ENCODE measurements at regions not wholly inside any gene's neighbourhood (a gene's known extent, or its start where the extent isn't known, plus 50 kb on each side); places are given as distances from the start of the nearest gene placed in this dataset.
A peak's percentile ranks its signal among the peaks of the same experiment; 100 is the strongest.

- no peaks in the 10 kb centered on the region for H3K36me3 ChIP-seq (ENCODE audit: control insufficient read depth in 2 of 3, insufficient read depth in 3 of 3, low read length in 3 of 3)
- no peaks in the 10 kb centered on the region for H3K9me3 ChIP-seq (ENCODE audit: control insufficient read depth in 2 of 3, insufficient read depth in 1 of 3, low read length in 3 of 3)
- H3K27ac ChIP-seq (ENCODE audit: low read depth in 2 of 2, low read length in 2 of 2): no peak overlapping the region
- intact Hi-C loops (cut with DNase I): no loop called here
- no peaks in the 10 kb centered on the region for H3K4me1 ChIP-seq (ENCODE audit: control insufficient read depth in 2 of 3, insufficient read depth in 2 of 3, low read depth in 1 of 3, low read length in 3 of 3)
- no peak overlapping the region for H3K4me3 ChIP-seq (ENCODE audit: low read length in 3 of 3)
- no peak overlapping the region for H3K9ac ChIP-seq (ENCODE audit: low read length in 3 of 3)
- no peak for TF ChIP-seq CTCF (IDR thresholded peaks at IDR 0.05; ENCODE audit: borderline replicate concordance, extremely low read depth, insufficient read depth)
- no peaks in the 10 kb centered on the region for H3K27me3 ChIP-seq (ENCODE audit: control insufficient read depth, insufficient read depth, low read length)
- FAIRE-seq (no peak), DNase-seq (no peak)
Observed at GRCh38 chr1:195158091-195158490, 1450.1 kb downstream of the KCNT2 start.

- no peak for TF ChIP-seq CTCF (IDR thresholded peaks at IDR 0.05; ENCODE audit: borderline replicate concordance, extremely low read depth, insufficient read depth)
- no peak overlapping the region for H3K27ac ChIP-seq (ENCODE audit: low read depth in 2 of 2, low read length in 2 of 2)
- intact Hi-C loops (cut with DNase I): no loop called here
- no peak for DNase-seq
- no peak overlapping the region for H3K9ac ChIP-seq (ENCODE audit: low read length in 3 of 3)
- FAIRE-seq: no peak
- H3K9me3 ChIP-seq (ENCODE audit: control insufficient read depth in 2 of 3, insufficient read depth in 1 of 3, low read length in 3 of 3): no peaks in the 10 kb centered on the region
- H3K36me3 ChIP-seq (ENCODE audit: control insufficient read depth in 2 of 3, insufficient read depth in 3 of 3, low read length in 3 of 3): no peaks in the 10 kb centered on the region
- H3K4me3 ChIP-seq (ENCODE audit: low read length in 3 of 3): no peak overlapping the region
- H3K4me1 ChIP-seq (ENCODE audit: control insufficient read depth in 2 of 3, insufficient read depth in 2 of 3, low read depth in 1 of 3, low read length in 3 of 3): no peaks in the 10 kb centered on the region
- H3K27me3 ChIP-seq (ENCODE audit: control insufficient read depth, insufficient read depth, low read length): no peaks in the 10 kb centered on the region
Observed at GRCh38 chr1:195153107-195153506, 1455.1 kb downstream of the KCNT2 start.

GRCh38 chr1:195150768-195151167, 1457.5 kb downstream of the KCNT2 start:
- peak; percentile 90 for FAIRE-seq
- intact Hi-C loops (cut with DNase I): no loop called here

More at GRCh38 chr1:195150768-195151167, 1457.5 kb downstream of the KCNT2 start:
- no peak for TF ChIP-seq CTCF (IDR thresholded peaks at IDR 0.05; ENCODE audit: borderline replicate concordance, extremely low read depth, insufficient read depth)
- Histone ChIP-seq H3K36me3 (ENCODE audit: control insufficient read depth in 2 of 3, insufficient read depth in 3 of 3, low read length in 3 of 3) (no peaks in the 10 kb centered on the region), H3K9ac (ENCODE audit: low read length in 3 of 3) (no peak overlapping the region), H3K9me3 (ENCODE audit: control insufficient read depth in 2 of 3, insufficient read depth in 1 of 3, low read length in 3 of 3) (no peaks in the 10 kb centered on the region), H3K4me1 (ENCODE audit: control insufficient read depth in 2 of 3, insufficient read depth in 2 of 3, low read depth in 1 of 3, low read length in 3 of 3) (no peaks in the 10 kb centered on the region), H3K4me3 (ENCODE audit: low read length in 3 of 3) (no peak overlapping the region), H3K27ac (ENCODE audit: low read depth in 2 of 2, low read length in 2 of 2) (no peak overlapping the region), H3K27me3 (ENCODE audit: control insufficient read depth, insufficient read depth, low read length) (no peaks in the 10 kb centered on the region)
- DNase-seq: no peak

Measured in kidney (tissue), 13 donors.